ENCODE measurements at regions not wholly inside any gene's neighbourhood (a gene's known extent, or its start where the extent isn't known, plus 50 kb on each side); places are given as distances from the start of the nearest gene placed in this dataset.

GRCh38 chr2:8118940-8119781 is 562.7 kb upstream of the ID2 start (continued):
- TF ChIP-seq ESRRA (IDR thresholded peaks at IDR 0.05; ENCODE audit: borderline replicate concordance, low read length) (no peak), POLR2A (IDR thresholded peaks at IDR 0.05; ENCODE audit: low read length) (no peak)

- ChIA-PET POLR2A (no interaction called here), CTCF (interaction anchor here (1.4 kb wide), 1 partner anchor 18 kb away, joined by 3 read pairs; no protein-coding TSS in a partner anchor)
- H3K4me2 ChIP-seq: no peak overlapping the region; the same call in 2 of the 3 replicates
Measured at GRCh38 chr2:8119782-8120505, 561.9 kb upstream of the ID2 start.

GRCh38 chr2:8120506-8120860 is 561.4 kb upstream of the ID2 start:
- ChIA-PET POLR2A (no interaction called here), CTCF (no interaction called here)
- no peak overlapping the region for H3K27ac ChIP-seq
- TF ChIP-seq CTCF (IDR thresholded peaks at IDR 0.05) (no peak), USF2 (IDR thresholded peaks at IDR 0.05) (no peak), ZC3H11A (IDR thresholded peaks at IDR 0.05) (no peak), KDM5A (IDR thresholded peaks at IDR 0.05) (no peak), GATA3 (IDR thresholded peaks at IDR 0.05; ENCODE audit: borderline replicate concordance) (no peak), SMC3 (IDR thresholded peaks at IDR 0.05) (no peak), TP53 (CRISPR knock-in tag; IDR thresholded peaks at IDR 0.05) (no peak), HOXB5 (CRISPR knock-in tag; IDR thresholded peaks at IDR 0.05) (no peak), ATOH8 (CRISPR knock-in tag; IDR thresholded peaks at IDR 0.05; ENCODE audit: low read depth) (no peak), NPAS2 (CRISPR knock-in tag; IDR thresholded peaks at IDR 0.05; ENCODE audit: borderline replicate concordance) (no peak), RFX5 (IDR thresholded peaks at IDR 0.05) (no peak), MAZ (IDR thresholded peaks at IDR 0.05; ENCODE audit: borderline replicate concordance, low read depth, low read length) (no peak), HEYL (CRISPR knock-in tag; IDR thresholded peaks at IDR 0.05) (no peak)
- no peaks in the 10 kb centered on the region for H3K9me3 ChIP-seq
- 63% methylated on average over 6 of the region's 6 CpGs for WGBS (ENCODE audit: missing lambda C conversion rate)
- H3K4me2 ChIP-seq: no peak overlapping the region
- H3K4me1 ChIP-seq: peaks cover 18% of the 10 kb centered on the region
- ATAC-seq (no peak), DNase-seq (ENCODE audit: low read depth in 1 of 2, low spot score in 1 of 2) (no peak), FAIRE-seq (no peak)
- H3K4me3 ChIP-seq: no peak overlapping the region

More at GRCh38 chr2:8119782-8120505, 561.9 kb upstream of the ID2 start:
- TF ChIP-seq HOXB5 (CRISPR knock-in tag; IDR thresholded peaks at IDR 0.05) (no peak), RAD21 (conservative IDR thresholded peaks at IDR 0.05 in 1 of 2, IDR thresholded peaks at IDR 0.05 in 1 of 2) (no peak), RNF2 (IDR thresholded peaks at IDR 0.05; ENCODE audit: borderline replicate concordance, low read depth) (no peak), MAX (IDR thresholded peaks at IDR 0.05) (no peak), GATA3 (IDR thresholded peaks at IDR 0.05; ENCODE audit: borderline replicate concordance) (no peak), TP53 (CRISPR knock-in tag; IDR thresholded peaks at IDR 0.05) (no peak), KDM1A (IDR thresholded peaks at IDR 0.05; ENCODE audit: low read depth) (no peak)
- FAIRE-seq: no peak
- Histone ChIP-seq H3K4me3 (no peak overlapping the region), H3K27ac (no peak overlapping the region), H3K4me1 (peaks cover 18% of the 10 kb centered on the region), H3K9me3 (no peaks in the 10 kb centered on the region)
- DNase-seq (ENCODE audit: low read depth in 1 of 2, low spot score in 1 of 2): no peak
- no peak for ATAC-seq
- 70% methylated on average over 9 of the region's 9 CpGs for WGBS (ENCODE audit: missing lambda C conversion rate)
